Testis (tissue), 2 donors: ENCODE measurements at regions not wholly inside any gene's neighbourhood (a gene's known extent, or its start where the extent isn't known, plus 50 kb on each side); places are given as distances from the start of the nearest gene placed in this dataset.

Source experiments
- DNase-seq: peaks from one replicate; pipeline ENCODE4 v3.0.0-alpha.2; 2019
- H3K27ac ChIP-seq, 2 donors: fragments of 200-600 bp; sonication (generic); one replicate each; pipeline ENCODE4 v1.5.1; 2019
- H3K27me3 ChIP-seq: fragments of 200-600 bp; sonication (generic); one replicate; pipeline ENCODE4 v1.5.1; 2019
- H3K36me3 ChIP-seq: fragments of 200-600 bp; sonication (generic); one replicate; pipeline ENCODE4 v1.5.1; 2017; ENCODE audit warnings: low read depth; ENCODE audit errors: missing control alignments
- H3K4me1 ChIP-seq: fragments of 200-600 bp; sonication (generic); one replicate; pipeline ENCODE4 v1.5.1; 2019
- H3K4me3 ChIP-seq, 2 donors: fragments of 200-600 bp; sonication (generic); one replicate each; pipeline ENCODE4 v1.5.1; 2017 to 2019
- H3K9me3 ChIP-seq: fragments of 200-600 bp; sonication (generic); one replicate; pipeline ENCODE4 v1.5.1; 2017
- CTCF ChIP-seq, 3 experiments: fragments of 450-650 bp in 2 of 3; fragments of 200-600 bp in 1 of 3; sonication (generic) in 1 of 3; IDR thresholded peaks; one replicate each; pipeline ENCODE4 v1.5.1; 2016 to 2019; ENCODE audit warnings: antibody characterized with exemption in 3 of 3, mild to moderate bottlenecking in 2 of 3, moderate library complexity in 1 of 3
- POLR2A ChIP-seq: fragments of 450-650 bp; IDR thresholded peaks from one replicate; pipeline ENCODE4 v1.6.1; 2017; ENCODE audit warnings: antibody characterized with exemption, mild to moderate bottlenecking, moderate library complexity
- WGBS, 2 donors: methylation state at CpG; one replicate each; pipeline ENCODE4 v1.1.5; 2018; 5-methylcytosine and 5-hydroxymethylcytosine counted together
- intact Hi-C: fragments of 100-400 bp; cut with DNase I; formaldehyde crosslinking; loops from one replicate; pipeline ENCODE4 v1.15.1; 2023; ENCODE audit warnings: low total_unique reads

DNA sequence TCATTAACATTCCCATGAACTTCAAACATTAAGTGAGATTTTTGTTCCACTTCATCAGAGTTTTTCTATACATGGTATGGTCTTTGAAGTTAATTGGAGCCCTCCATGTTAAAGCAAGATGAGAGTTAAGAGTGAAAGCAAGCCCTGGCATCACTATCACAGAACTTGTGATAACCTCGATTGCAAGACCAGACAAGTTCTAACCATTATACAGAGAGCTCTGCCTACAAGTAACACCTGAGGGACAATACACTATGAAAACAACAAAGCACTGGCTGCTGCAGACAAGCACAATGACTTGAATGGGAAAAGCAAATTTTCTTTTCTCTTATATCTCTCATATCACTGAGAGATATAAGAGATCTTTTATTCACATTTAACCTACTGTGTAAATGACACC, 126.6 kb upstream of the GYPA start:
- H3K27me3 ChIP-seq, result no peaks in the 10 kb centered on the region
- TF ChIP-seq POLR2A, result no peak
- TF ChIP-seq CTCF (IDR thresholded peaks at IDR 0.05), result no peak
- no peak for DNase-seq
- H3K9me3 ChIP-seq, result no peaks in the 10 kb centered on the region
- no peaks in the 10 kb centered on the region for H3K4me1 ChIP-seq
- intact Hi-C loops, result no loop called here
- WGBS, 2 donors, result 26 to 57% methylated on average over 1 of the region's 1 CpG
- no peaks in the 10 kb centered on the region for H3K36me3 ChIP-seq
- H3K4me3 ChIP-seq, result no peak overlapping the region
- H3K27ac ChIP-seq, result no peak overlapping the region

GRCh38 chr4:144280688-144281087, 140.2 kb upstream of the GYPA start:
- Histone ChIP-seq H3K27me3 (no peaks in the 10 kb centered on the region), H3K27ac (no peak overlapping the region), H3K4me1 (no peaks in the 10 kb centered on the region), H3K36me3 (no peaks in the 10 kb centered on the region), H3K4me3 (no peak overlapping the region), H3K9me3 (no peaks in the 10 kb centered on the region)
- no peak for DNase-seq
- intact Hi-C loops, result no loop called here
- TF ChIP-seq CTCF (IDR thresholded peaks at IDR 0.05) (no peak), POLR2A (no peak)

GRCh38 chr4:144283526-144283925, 143.0 kb upstream of the GYPA start:
- TF ChIP-seq CTCF (IDR thresholded peaks at IDR 0.05) (no peak), POLR2A (no peak)
- no peaks in the 10 kb centered on the region for H3K36me3 ChIP-seq
- intact Hi-C loops, result no loop called here
- no peaks in the 10 kb centered on the region for H3K27me3 ChIP-seq
- H3K9me3 ChIP-seq, result no peaks in the 10 kb centered on the region
- WGBS, 2 donors, result 66 to 72% methylated on average over 6 of the region's 6 CpGs
- H3K4me1 ChIP-seq, result no peaks in the 10 kb centered on the region
- no peak overlapping the region for H3K27ac ChIP-seq
- H3K4me3 ChIP-seq, result no peak overlapping the region
- no peak for DNase-seq

DNA sequence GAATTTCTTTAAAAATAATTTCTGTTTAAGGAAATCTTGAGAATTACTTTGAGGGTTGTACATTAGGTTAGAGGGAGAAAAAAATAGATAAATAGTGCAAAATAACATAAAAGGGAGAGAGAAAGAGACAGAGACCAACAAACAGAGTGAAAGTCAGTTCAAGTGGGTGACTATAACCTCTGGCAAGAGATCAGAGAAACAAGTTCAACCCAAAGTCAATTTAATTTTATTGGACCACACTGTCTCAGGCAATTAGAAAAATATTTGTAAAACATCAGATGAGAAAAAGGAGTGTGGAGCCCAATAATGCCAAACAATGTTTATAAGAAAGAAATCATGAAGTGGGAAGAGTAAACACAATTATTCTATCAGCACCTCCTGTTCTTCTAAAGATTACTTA, 143.5 kb upstream of the GYPA start:
- no peaks in the 10 kb centered on the region for H3K27me3 ChIP-seq
- no peak for TF ChIP-seq POLR2A
- TF ChIP-seq CTCF (IDR thresholded peaks at IDR 0.05), result no peak
- no peaks in the 10 kb centered on the region for H3K4me1 ChIP-seq
- no peak overlapping the region for H3K27ac ChIP-seq
- H3K36me3 ChIP-seq, result no peaks in the 10 kb centered on the region
- no peak for DNase-seq
- no peak overlapping the region for H3K4me3 ChIP-seq
- intact Hi-C loops, result no loop called here
- no peaks in the 10 kb centered on the region for H3K9me3 ChIP-seq

GRCh38 chr4:144288011-144288903, 147.7 kb upstream of the GYPA start:
- intact Hi-C loops, result no loop called here
- Histone ChIP-seq H3K4me1 (no peaks in the 10 kb centered on the region), H3K27ac (no peak overlapping the region), H3K36me3 (no peaks in the 10 kb centered on the region), H3K27me3 (no peaks in the 10 kb centered on the region), H3K4me3 (no peak overlapping the region), H3K9me3 (no peaks in the 10 kb centered on the region)
- no peak for DNase-seq
- no peak for TF ChIP-seq POLR2A
- no peak for TF ChIP-seq CTCF (IDR thresholded peaks at IDR 0.05)
- WGBS, 2 donors, result 88 to 93% methylated on average over 6 of the region's 6 CpGs
